GM21576 (cell line): ENCODE measurements at regions not wholly inside any gene's neighbourhood (a gene's known extent, or its start where the extent isn't known, plus 50 kb on each side); places are given as distances from the start of the nearest gene placed in this dataset.
"Not testable (repeated sequence)": the region's sequence is repeated elsewhere in the genome, so short reads cannot be mapped to it uniquely, and the experiment has no call there.

Experiments used
- ATAC-seq: cut with Tn5 transposase; IDR thresholded peaks from one replicate; pipeline ENCODE4 v1.9.1; 2021; ENCODE audit warnings: mild to moderate bottlenecking, moderate library complexity; ENCODE audit not compliant: unreplicated experiment

GRCh38 chr10:91002656-91003055, 81.8 kb upstream of the ANKRD1 start:
- ATAC-seq = no peak

- ATAC-seq = not testable (repeated sequence)
Observed at GRCh38 chr10:91003379-91003778, 82.5 kb upstream of the ANKRD1 start.

- ATAC-seq = not testable (repeated sequence)
Observed at GRCh38 chr10:91005276-91005675, 84.4 kb upstream of the ANKRD1 start.

- peak; percentile 41 for ATAC-seq
Observed at GRCh38 chr10:91006001-91006751, 85.3 kb upstream of the ANKRD1 start.

- ATAC-seq = peak; percentile 87
Observed at GRCh38 chr10:91006752-91007346, 86.0 kb upstream of the ANKRD1 start.

- no peak for ATAC-seq
Observed at GRCh38 chr10:91007655-91008054, 86.8 kb upstream of the ANKRD1 start.

GRCh38 chr10:91009121-91009520, 88.2 kb upstream of the ANKRD1 start:
- ATAC-seq = no peak

- ATAC-seq = no peak
Observed at GRCh38 chr10:91010952-91011351, 90.1 kb upstream of the ANKRD1 start.

GRCh38 chr10:91012502-91012901, 91.6 kb upstream of the ANKRD1 start:
- ATAC-seq = no peak

- no peak for ATAC-seq
Observed at GRCh38 chr10:91013985-91014384, 93.1 kb upstream of the ANKRD1 start.

GRCh38 chr10:91017198-91017597, 96.3 kb upstream of the ANKRD1 start:
- ATAC-seq = no peak

- no peak for ATAC-seq
Observed at GRCh38 chr10:91021901-91022300, 101.0 kb upstream of the ANKRD1 start.

- ATAC-seq = no peak
Observed at GRCh38 chr10:91022390-91022789, 101.5 kb upstream of the ANKRD1 start.

GRCh38 chr10:91022924-91023699, 102.2 kb upstream of the ANKRD1 start:
- no peak for ATAC-seq

GRCh38 chr10:91023700-91024398, 103.0 kb upstream of the ANKRD1 start:
- no peak for ATAC-seq

GRCh38 chr10:91024541-91024940, 103.7 kb upstream of the ANKRD1 start:
- no peak for ATAC-seq

GRCh38 chr10:91032611-91033206, 111.8 kb upstream of the ANKRD1 start:
- ATAC-seq = no peak

GRCh38 chr10:91033324-91033950, 112.5 kb upstream of the ANKRD1 start:
- no peak for ATAC-seq

- no peak for ATAC-seq
Observed at GRCh38 chr10:91034042-91034441, 113.2 kb upstream of the ANKRD1 start.

- ATAC-seq = no peak
Observed at GRCh38 chr10:91034494-91035159, 113.7 kb upstream of the ANKRD1 start.
